Brain microvascular endothelial cell (primary cell): ENCODE measurements at regions not wholly inside any gene's neighbourhood (a gene's known extent, or its start where the extent isn't known, plus 50 kb on each side); places are given as distances from the start of the nearest gene placed in this dataset.
"Not testable (repeated sequence)": the region's sequence is repeated elsewhere in the genome, so short reads cannot be mapped to it uniquely, and the experiment has no call there.

Source experiments
- DNase-seq: peaks from one replicate; pipeline ENCODE4 v3.0.0-alpha.2; 2020
- H3K27ac ChIP-seq: fragments of 250-450 bp; sonication (Bioruptor Pico); 2 replicates; pipeline ENCODE4 v1.5.1; 2020; ENCODE audit warnings: mild to moderate bottlenecking, moderate library complexity
- H3K27me3 ChIP-seq: fragments of 250-450 bp; sonication (Bioruptor Pico); replicated peaks from 2 replicates; pipeline ENCODE4 v1.5.1; 2020; ENCODE audit warnings: mild to moderate bottlenecking
- H3K36me3 ChIP-seq: fragments of 250-450 bp; sonication (Bioruptor Pico); replicated peaks from 2 replicates; pipeline ENCODE4 v1.5.1; 2020; ENCODE audit warnings: mild to moderate bottlenecking
- H3K4me3 ChIP-seq: 2 replicates; pipeline ENCODE4 v1.5.1; 2011; ENCODE audit warnings: low read depth, mild to moderate bottlenecking, control low read depth, low read length, moderate library complexity
- in situ Hi-C: cut with HindIII; loops from 2 replicates; pipeline ENCODE4 v1.10.0; 2017; ENCODE audit warnings: low sequenced_read_pairs, low pct_ligation_motif_present
- TF ChIP-seq, protein P1 (sequence below): IDR thresholded peaks from 2 replicates; pipeline ENCODE4 v1.5.1; 2011; ENCODE audit warnings: low read depth, mild to moderate bottlenecking, moderate library complexity, low read length, control low read depth, inconsistent platforms; ENCODE audit errors: missing control alignments

GRCh38 chr6:16044211-16044643 is 84.7 kb upstream of the MYLIP start:
- no peaks in the 10 kb centered on the region for H3K36me3 ChIP-seq
- in situ Hi-C loops: no loop called here
- no peaks in the 10 kb centered on the region for H3K27me3 ChIP-seq
- H3K27ac ChIP-seq: no peak overlapping the region
- no peak overlapping the region for H3K4me3 ChIP-seq
- no peak for DNase-seq
- TF ChIP-seq, protein P1, sequence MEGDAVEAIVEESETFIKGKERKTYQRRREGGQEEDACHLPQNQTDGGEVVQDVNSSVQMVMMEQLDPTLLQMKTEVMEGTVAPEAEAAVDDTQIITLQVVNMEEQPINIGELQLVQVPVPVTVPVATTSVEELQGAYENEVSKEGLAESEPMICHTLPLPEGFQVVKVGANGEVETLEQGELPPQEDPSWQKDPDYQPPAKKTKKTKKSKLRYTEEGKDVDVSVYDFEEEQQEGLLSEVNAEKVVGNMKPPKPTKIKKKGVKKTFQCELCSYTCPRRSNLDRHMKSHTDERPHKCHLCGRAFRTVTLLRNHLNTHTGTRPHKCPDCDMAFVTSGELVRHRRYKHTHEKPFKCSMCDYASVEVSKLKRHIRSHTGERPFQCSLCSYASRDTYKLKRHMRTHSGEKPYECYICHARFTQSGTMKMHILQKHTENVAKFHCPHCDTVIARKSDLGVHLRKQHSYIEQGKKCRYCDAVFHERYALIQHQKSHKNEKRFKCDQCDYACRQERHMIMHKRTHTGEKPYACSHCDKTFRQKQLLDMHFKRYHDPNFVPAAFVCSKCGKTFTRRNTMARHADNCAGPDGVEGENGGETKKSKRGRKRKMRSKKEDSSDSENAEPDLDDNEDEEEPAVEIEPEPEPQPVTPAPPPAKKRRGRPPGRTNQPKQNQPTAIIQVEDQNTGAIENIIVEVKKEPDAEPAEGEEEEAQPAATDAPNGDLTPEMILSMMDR: no peak

- Histone ChIP-seq H3K4me3 (no peak overlapping the region), H3K27me3 (no peaks in the 10 kb centered on the region), H3K27ac (no peak overlapping the region), H3K36me3 (no peaks in the 10 kb centered on the region)
- in situ Hi-C loops: no loop called here
- TF ChIP-seq, protein P1: no peak
- DNase-seq: no peak
Measured at GRCh38 chr6:16043171-16044135, 85.4 kb upstream of the MYLIP start.

- TF ChIP-seq, protein P1: no peak
- in situ Hi-C loops: no loop called here
- no peaks in the 10 kb centered on the region for H3K36me3 ChIP-seq
- no peak overlapping the region for H3K27ac ChIP-seq
- no peak overlapping the region for H3K4me3 ChIP-seq
- no peaks in the 10 kb centered on the region for H3K27me3 ChIP-seq
- DNase-seq: no peak
Measured at GRCh38 chr6:16042751-16043150, 86.1 kb upstream of the MYLIP start.

DNA sequence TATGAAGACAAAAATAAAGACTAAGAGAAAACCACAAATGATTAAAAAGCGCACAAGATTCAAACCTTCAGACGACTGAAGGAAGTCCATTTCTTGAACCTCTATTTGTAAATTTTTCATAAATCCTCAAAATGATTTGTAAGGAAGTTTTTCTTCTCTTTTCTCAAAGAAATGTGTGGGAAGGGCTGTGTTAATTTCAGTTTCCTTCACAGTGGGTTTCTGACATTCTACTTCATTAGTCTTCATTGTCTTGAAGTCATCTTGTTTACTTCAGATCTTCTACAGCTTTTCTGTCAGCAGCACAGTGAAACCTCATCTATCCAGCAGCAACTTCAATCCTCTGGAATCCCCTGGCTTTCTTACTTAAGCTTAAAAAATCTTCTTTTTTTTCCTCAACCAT is 87.6 kb upstream of the MYLIP start:
- Histone ChIP-seq H3K36me3 (no peaks in the 10 kb centered on the region), H3K27ac (no peak overlapping the region), H3K4me3 (no peak overlapping the region), H3K27me3 (no peaks in the 10 kb centered on the region)
- in situ Hi-C loops: no loop called here
- no peak for DNase-seq
- TF ChIP-seq, protein P1: no peak

GRCh38 chr6:16040628-16040974 is 88.3 kb upstream of the MYLIP start:
- H3K36me3 ChIP-seq: no peaks in the 10 kb centered on the region
- H3K27ac ChIP-seq: no peak overlapping the region
- TF ChIP-seq, protein P1: no peak
- H3K27me3 ChIP-seq: no peaks in the 10 kb centered on the region
- H3K4me3 ChIP-seq: no peak overlapping the region
- in situ Hi-C loops: no loop called here
- DNase-seq: no peak

DNA sequence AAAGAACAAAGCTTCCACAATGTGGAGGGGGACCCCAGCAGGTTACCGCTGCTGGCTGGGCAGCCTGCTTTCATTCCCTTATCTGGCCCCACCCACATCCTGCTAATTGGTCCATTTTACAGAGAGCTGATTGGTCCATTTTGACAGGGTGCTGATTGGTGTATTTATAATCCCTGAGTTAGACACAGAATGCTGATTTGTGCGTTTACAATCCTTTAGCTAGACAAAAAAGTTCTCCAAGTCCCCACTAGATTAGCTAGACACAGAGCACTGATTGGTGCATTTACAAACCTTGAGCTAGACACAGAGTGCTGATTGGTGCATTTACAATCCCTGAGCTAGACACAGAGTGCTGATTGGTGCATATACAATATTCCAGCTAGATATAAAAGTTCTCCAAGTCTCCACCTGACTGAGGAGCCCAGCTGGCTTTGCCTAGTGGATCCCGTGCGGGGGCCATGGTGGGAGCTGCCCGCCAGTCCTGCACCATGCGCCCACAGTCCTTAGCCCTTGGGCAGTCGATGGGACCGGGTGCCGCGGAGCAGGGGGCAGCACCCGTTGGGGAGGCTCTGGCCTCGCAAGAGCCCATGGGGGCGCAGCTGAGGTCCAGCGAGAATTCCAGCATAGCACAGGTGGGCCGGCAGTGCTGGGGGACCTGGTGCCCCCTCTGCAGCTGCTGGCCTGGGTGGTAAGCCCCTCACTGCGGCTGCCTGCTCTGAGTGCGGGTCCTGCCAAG is 88.8 kb upstream of the MYLIP start:
- DNase-seq, H3K4me3 ChIP-seq, in situ Hi-C loops, H3K27me3 ChIP-seq, H3K36me3 ChIP-seq, H3K27ac ChIP-seq: not testable (repeated sequence)
